Osteoblast (primary cell): ENCODE measurements at regions not wholly inside any gene's neighbourhood (a gene's known extent, or its start where the extent isn't known, plus 50 kb on each side); places are given as distances from the start of the nearest gene placed in this dataset.

ENCODE experiments used
- DNase-seq: peaks from one replicate; pipeline ENCODE4 v3.0.0; 2011; ENCODE audit warnings: low spot score, mixed read lengths; ENCODE audit not compliant: insufficient read length; ENCODE audit errors: missing footprints
- H2AFZ ChIP-seq: 2 replicates; pipeline ENCODE4 v1.6.0; 2011; ENCODE audit warnings: mild to moderate bottlenecking, low read length
- H3K27ac ChIP-seq: 2 replicates; pipeline ENCODE4 v1.5.1; 2011; ENCODE audit warnings: mild to moderate bottlenecking, low read depth, low read length, moderate library complexity
- H3K27me3 ChIP-seq: 2 replicates; pipeline ENCODE4 v1.6.0; 2012; ENCODE audit warnings: mild to moderate bottlenecking, control low read depth, inconsistent platforms, low read length, moderate library complexity; ENCODE audit not compliant: insufficient read depth
- H3K36me3 ChIP-seq: 2 replicates; pipeline ENCODE4 v1.5.1; 2011; ENCODE audit warnings: mild to moderate bottlenecking, low read length, control low read depth, moderate library complexity; ENCODE audit not compliant: insufficient read depth
- H3K4me1 ChIP-seq: 2 replicates; pipeline ENCODE4 v1.5.1; 2011; ENCODE audit warnings: mild to moderate bottlenecking, low read length, control low read depth, moderate library complexity; ENCODE audit not compliant: insufficient read depth
- H3K4me2 ChIP-seq: 2 replicates; pipeline ENCODE4 v1.6.0; 2011; ENCODE audit warnings: mild to moderate bottlenecking, low read length; ENCODE audit not compliant: insufficient read depth
- H3K4me3 ChIP-seq: fragments of 200-600 bp; sonication (generic); 3 replicates; pipeline ENCODE4 v1.5.1; 2012; ENCODE audit warnings: mild to moderate bottlenecking, low read length, inconsistent platforms; ENCODE audit not compliant: insufficient read depth
- H3K79me2 ChIP-seq: 2 replicates; pipeline ENCODE4 v1.6.0; 2012; ENCODE audit warnings: mild to moderate bottlenecking, low read length, control low read depth, inconsistent platforms; ENCODE audit not compliant: insufficient read depth
- H3K9me3 ChIP-seq: 2 replicates; pipeline ENCODE4 v1.5.1; 2011; ENCODE audit warnings: low read depth, low read length, control low read depth
- H4K20me1 ChIP-seq: 2 replicates; pipeline ENCODE4 v1.6.0; 2012; ENCODE audit warnings: mild to moderate bottlenecking, low read length, control low read depth; ENCODE audit not compliant: insufficient read depth
- TF ChIP-seq, protein P1 (sequence below): IDR thresholded peaks from 2 replicates; pipeline ENCODE4 v1.5.1; 2011; ENCODE audit warnings: mild to moderate bottlenecking, low read depth, low read length, moderate library complexity; ENCODE audit errors: extremely low read depth

DNA sequence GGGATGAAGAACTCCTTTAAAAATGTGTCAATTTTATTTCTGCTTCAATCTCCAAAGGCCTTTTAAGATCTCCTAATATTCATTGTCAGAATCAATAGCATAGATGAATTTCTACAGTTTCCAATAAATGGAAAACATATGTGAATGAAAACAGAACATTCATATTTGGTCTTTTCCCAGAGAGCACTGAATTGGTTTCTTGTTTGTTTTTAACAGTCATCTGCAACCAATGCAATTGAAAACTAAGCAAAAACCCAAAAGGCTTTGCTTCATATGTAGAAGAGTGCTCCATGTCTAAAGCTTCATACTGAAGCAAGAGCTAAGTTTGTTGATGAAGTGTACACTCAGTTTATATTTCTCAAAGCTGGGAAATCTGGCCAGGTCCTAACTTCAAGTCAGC, 426.5 kb upstream of the CDIN1 start:
- H3K79me2 ChIP-seq, result no peaks in the 10 kb centered on the region
- TF ChIP-seq, protein P1, sequence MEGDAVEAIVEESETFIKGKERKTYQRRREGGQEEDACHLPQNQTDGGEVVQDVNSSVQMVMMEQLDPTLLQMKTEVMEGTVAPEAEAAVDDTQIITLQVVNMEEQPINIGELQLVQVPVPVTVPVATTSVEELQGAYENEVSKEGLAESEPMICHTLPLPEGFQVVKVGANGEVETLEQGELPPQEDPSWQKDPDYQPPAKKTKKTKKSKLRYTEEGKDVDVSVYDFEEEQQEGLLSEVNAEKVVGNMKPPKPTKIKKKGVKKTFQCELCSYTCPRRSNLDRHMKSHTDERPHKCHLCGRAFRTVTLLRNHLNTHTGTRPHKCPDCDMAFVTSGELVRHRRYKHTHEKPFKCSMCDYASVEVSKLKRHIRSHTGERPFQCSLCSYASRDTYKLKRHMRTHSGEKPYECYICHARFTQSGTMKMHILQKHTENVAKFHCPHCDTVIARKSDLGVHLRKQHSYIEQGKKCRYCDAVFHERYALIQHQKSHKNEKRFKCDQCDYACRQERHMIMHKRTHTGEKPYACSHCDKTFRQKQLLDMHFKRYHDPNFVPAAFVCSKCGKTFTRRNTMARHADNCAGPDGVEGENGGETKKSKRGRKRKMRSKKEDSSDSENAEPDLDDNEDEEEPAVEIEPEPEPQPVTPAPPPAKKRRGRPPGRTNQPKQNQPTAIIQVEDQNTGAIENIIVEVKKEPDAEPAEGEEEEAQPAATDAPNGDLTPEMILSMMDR, result no peak

DNA sequence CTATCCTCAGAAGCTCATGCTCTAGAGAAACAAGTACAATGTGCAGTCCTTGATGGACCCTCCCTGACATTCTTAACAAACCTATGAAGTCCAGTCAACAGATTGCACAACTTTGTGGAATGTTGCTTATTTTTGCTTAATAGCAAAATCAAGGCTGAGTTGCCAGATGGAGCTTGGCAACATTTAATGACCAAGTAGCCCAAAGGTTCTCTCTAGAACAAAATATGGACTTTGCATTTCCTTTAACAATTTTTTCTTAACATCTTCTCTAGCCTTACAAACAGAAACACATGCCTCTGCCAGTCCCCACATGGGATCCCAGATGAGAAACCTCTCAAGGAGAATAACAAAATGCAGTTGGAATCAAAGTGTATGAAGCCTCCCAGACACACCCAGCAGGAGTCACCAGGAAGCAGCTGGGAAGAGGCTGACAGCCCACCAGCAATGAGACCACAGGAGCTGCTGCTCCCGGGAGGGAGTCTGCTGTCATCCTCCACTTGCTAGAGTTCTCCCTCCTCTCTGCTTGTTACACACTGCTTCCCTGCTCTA, 422.5 kb upstream of the CDIN1 start:
- H3K36me3 ChIP-seq, result no peaks in the 10 kb centered on the region
- H3K27me3 ChIP-seq, result no peaks in the 10 kb centered on the region
- no peak overlapping the region for H2AFZ ChIP-seq
- TF ChIP-seq, protein P1, result no peak
- no peaks in the 10 kb centered on the region for H3K9me3 ChIP-seq
- no peak overlapping the region for H3K4me3 ChIP-seq
- DNase-seq, result peak; percentile 8
- H3K79me2 ChIP-seq, result no peaks in the 10 kb centered on the region
- no peak overlapping the region for H3K27ac ChIP-seq
- H3K4me1 ChIP-seq, result no peaks in the 10 kb centered on the region
- H4K20me1 ChIP-seq, result no peaks in the 10 kb centered on the region
- H3K4me2 ChIP-seq, result no peak overlapping the region

More for the DNA sequence above, 426.5 kb upstream of the CDIN1 start:
- no peak overlapping the region for H3K4me3 ChIP-seq
- no peak overlapping the region for H2AFZ ChIP-seq
- H3K9me3 ChIP-seq, result peaks cover 2% of the 10 kb centered on the region
- no peak for DNase-seq
- no peaks in the 10 kb centered on the region for H3K36me3 ChIP-seq
- H4K20me1 ChIP-seq, result no peaks in the 10 kb centered on the region
- no peak overlapping the region for H3K27ac ChIP-seq
- no peak overlapping the region for H3K4me2 ChIP-seq
- H3K4me1 ChIP-seq, result no peaks in the 10 kb centered on the region
- no peaks in the 10 kb centered on the region for H3K27me3 ChIP-seq

DNA sequence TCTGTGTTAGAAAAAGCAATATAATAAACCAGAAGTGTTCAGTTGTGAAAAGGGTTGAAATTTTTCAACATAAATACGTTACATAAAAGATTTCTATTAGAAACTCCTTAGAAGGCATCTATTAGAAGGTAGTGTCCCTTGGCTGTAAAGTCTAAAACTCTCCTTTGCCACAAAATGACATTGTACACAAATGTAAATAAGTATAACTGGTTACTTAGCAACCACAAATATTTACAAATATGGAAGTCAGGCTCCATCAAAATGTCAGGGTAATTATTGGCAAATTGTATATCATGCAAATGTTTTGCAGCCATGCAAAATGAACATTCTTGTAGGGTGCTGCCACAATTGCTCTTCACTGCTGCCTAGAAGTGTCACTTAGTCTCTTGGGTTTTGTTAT, 419.1 kb upstream of the CDIN1 start:
- Histone ChIP-seq H3K4me1 (no peaks in the 10 kb centered on the region), H2AFZ (no peak overlapping the region), H3K4me3 (no peak overlapping the region), H4K20me1 (no peaks in the 10 kb centered on the region), H3K27ac (no peak overlapping the region), H3K79me2 (no peaks in the 10 kb centered on the region), H3K4me2 (no peak overlapping the region), H3K27me3 (no peaks in the 10 kb centered on the region), H3K9me3 (no peaks in the 10 kb centered on the region), H3K36me3 (no peaks in the 10 kb centered on the region)
- TF ChIP-seq, protein P1, result no peak
- DNase-seq, result no peak

DNA sequence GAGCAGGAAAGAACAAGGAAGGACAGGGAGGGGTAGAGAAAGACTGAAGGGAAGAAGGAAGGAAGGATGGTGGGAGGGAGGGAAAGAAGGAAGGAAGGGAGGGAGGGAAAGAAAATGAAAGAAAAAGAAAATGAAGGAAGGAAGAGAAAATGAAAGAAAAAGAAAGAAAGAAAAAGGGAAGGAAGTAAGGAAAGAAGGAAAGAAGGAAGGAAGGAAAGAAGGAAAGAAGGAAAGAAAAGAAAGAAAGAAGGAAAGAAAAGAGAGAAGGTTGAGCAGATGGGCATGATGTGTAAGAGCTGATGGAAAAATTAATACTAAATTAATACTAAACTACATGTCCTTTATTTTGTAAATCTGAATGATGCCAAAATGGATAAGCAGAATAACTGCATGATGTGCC, 418.3 kb upstream of the CDIN1 start:
- no peak overlapping the region for H3K4me3 ChIP-seq
- TF ChIP-seq, protein P1, result no peak
- no peaks in the 10 kb centered on the region for H3K27me3 ChIP-seq
- no peak overlapping the region for H2AFZ ChIP-seq
- H3K9me3 ChIP-seq, result no peaks in the 10 kb centered on the region
- H3K27ac ChIP-seq, result no peak overlapping the region
- H3K4me2 ChIP-seq, result no peak overlapping the region
- H3K79me2 ChIP-seq, result no peaks in the 10 kb centered on the region
- no peaks in the 10 kb centered on the region for H4K20me1 ChIP-seq
- no peaks in the 10 kb centered on the region for H3K4me1 ChIP-seq
- DNase-seq, result no peak
- no peaks in the 10 kb centered on the region for H3K36me3 ChIP-seq
